HG03064 (cell line): ENCODE measurements at regions not wholly inside any gene's neighbourhood (a gene's known extent, or its start where the extent isn't known, plus 50 kb on each side); places are given as distances from the start of the nearest gene placed in this dataset.
"Not testable (repeated sequence)": the region's sequence is repeated elsewhere in the genome, so short reads cannot be mapped to it uniquely, and the experiment has no call there.

Source experiments
- ATAC-seq: cut with Tn5 transposase; IDR thresholded peaks from one replicate; pipeline ENCODE4 v1.9.1; 2021; ENCODE audit warnings: low read depth; ENCODE audit not compliant: unreplicated experiment

DNA sequence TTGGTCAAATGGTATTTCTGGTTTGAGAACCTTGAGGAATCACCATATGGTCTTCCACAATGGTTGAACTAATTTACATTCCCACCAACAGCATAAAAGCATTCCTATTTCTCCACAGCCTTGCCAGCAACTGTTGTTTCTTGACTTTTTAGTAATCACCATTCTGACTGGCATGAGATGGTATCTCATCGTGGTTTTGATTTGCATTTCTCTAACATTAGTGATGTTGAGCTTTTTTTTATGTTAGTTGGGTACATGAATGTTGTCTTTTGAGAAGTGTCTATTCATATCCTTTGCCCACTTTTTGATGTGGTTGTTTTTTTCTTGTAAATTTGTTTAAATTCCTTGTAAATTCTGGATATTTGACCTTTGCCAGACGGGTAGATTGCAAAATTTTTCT is 679.7 kb downstream of the METTL15 start:
- not testable (repeated sequence) for ATAC-seq

DNA sequence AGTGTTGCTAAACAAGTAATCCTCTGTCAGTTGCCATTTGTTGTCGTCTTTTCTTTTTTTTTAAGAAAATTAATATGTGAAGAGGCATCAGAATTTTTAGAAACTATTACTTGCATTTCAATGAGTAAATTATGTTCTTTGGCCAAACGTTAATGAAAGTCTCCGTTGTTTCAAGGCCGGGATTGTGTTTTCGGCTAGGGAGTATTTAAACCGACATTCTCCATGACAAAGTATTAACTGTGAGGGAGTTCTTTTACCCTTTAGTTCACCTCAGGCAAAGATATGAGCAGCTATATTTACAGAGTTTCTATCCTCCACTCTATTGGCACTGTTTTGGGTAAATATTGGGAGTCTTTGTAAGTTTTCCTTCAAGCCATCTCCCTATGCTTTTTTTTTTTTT is 668.9 kb downstream of the METTL15 start:
- ATAC-seq, result no peak

- ATAC-seq, result no peak
These were observed 665.4 kb downstream of the METTL15 start for GRCh38 chr11:28773606-28774005.

- ATAC-seq, result no peak
These were observed 662.6 kb downstream of the METTL15 start for GRCh38 chr11:28770806-28771205.

- ATAC-seq, result no peak
These were observed 659.4 kb downstream of the METTL15 start for GRCh38 chr11:28767574-28767973.

- ATAC-seq, result no peak
These were observed 655.7 kb downstream of the METTL15 start for GRCh38 chr11:28763876-28764275.

GRCh38 chr11:28763151-28763550 is 655.0 kb downstream of the METTL15 start:
- no peak for ATAC-seq

DNA sequence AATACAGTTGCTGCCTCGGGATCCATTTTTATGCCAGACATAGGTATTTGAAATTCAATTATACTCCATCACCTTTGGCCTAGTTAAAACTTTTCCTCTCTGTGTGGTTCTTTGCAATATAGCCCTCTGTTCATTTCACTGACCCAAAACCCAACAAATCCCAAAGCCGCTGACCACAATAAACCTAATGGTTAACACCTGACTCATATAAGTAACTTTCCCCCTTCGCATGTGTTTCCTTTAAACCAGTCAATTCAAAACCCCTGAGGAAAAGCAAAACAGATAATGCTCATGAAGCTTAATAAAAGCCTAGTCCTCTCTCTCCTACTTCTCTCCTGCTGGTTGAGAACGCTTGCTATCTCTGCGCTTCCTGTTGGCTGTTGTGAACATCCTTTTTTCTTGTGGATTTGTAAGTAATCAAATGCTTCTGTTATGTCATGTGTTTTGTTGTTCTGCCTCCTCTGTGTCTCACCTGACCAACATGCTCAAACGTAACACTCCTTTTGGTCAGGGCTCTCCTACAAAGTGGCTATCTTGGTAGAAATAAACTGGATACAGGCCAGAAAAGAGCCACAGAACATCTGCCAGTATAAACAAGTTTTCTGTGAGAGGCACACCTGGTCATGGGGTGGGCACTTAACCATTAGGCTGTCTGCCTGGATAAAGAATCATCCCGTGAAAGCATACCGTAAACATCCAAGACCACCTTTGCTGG is 652.6 kb downstream of the METTL15 start:
- no peak for ATAC-seq

- no peak for ATAC-seq
These were observed 651.1 kb downstream of the METTL15 start for GRCh38 chr11:28759311-28759710.

- ATAC-seq, result no peak
These were observed 649.7 kb downstream of the METTL15 start for GRCh38 chr11:28757725-28758515.

- ATAC-seq, result no peak
These were observed 648.8 kb downstream of the METTL15 start for GRCh38 chr11:28756977-28757376.

DNA sequence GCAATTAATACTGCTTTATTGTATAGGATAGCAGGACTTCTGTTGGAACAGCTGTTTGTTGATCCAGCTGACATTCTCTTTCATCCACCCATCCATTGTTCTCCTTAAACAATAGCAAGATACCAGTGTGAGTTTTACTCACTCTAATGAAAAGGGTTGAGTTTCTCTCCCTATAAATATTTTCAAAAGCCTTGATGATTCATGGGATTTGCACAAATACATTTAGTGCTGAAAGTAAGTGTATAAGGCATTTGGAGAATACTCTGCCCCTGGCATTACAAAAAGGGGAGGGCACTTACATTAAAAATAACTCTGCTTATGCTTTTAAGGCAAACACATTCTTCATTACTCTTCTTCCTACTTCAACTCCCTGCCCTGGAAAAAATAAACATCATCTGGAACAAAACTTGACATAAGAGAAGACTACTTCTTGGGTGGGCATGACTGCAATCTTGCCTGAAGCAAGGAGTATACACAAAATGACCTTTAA is 634.9 kb downstream of the METTL15 start:
- no peak for ATAC-seq

DNA sequence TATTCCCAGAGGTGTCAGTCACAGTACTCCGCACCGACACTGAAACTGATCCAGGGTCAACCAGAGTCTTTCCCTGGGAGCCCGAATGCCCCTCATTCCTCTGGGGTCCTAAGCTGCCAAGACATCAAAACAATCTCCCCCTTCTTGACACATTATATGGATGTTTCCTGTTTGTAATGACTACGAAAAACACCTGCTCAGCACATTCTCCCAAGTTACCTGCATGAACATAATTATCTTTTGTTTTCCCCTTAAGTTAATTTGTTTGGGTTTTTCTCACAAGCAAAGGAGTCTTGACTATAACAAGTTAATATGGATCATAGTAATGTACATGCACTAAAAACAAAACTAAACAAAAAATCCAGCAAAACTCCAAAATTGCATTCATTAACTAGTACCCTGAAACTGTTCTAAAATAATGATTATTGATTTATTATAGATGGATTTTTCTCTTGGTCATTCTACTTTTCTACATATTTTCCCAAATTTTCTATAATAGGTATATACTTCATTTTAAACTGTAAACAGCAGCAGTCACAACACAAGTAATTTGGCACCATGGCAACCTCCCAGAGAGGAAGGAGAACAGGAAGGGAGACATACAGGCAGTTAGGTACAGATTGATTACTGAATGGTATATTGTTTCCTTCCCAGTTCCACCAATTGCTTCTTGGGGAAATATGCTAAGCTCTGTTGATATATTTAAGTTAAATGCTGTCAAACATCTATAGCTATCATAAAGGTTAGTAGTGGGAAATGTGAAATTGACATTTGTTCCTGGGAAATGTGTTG is 631.5 kb downstream of the METTL15 start:
- ATAC-seq, result no peak

DNA sequence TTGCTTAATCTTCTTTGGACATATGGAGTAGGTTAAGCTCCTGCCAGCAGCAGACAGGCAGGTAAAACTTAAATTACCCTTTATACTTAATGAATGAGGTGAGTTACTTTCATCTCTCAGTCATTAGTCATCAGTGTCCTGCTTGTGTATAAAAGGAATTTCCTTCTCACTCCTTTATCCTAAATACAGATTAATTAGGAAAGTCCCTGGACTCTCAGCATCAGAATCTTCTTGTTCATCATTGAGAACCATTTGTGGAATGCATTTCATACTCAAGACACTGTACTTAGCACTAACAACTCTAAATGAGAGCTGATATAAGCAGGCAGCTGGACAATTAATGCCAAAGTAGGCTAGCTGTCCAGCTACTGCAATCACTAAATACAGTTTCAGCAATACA is 630.4 kb downstream of the METTL15 start:
- ATAC-seq, result no peak

DNA sequence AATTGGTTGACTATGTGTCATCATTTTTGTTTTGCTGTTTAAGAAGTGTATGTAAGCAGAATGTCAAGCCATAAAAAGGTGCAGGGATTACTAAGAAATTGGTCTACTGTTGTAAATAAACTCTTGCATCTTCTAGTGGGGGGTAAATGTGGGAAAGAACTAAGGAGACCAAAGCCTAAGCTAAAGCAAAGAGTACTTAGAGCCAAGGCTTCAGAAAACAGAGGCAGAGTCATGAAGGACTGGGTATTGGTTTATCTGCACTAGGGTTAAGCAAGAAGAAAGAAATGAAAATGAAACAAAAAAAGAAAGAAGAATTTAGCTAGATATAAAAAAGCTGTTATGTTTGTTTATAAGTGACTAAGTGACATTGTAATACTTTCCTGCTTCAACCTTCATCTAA is 628.1 kb downstream of the METTL15 start:
- no peak for ATAC-seq

DNA sequence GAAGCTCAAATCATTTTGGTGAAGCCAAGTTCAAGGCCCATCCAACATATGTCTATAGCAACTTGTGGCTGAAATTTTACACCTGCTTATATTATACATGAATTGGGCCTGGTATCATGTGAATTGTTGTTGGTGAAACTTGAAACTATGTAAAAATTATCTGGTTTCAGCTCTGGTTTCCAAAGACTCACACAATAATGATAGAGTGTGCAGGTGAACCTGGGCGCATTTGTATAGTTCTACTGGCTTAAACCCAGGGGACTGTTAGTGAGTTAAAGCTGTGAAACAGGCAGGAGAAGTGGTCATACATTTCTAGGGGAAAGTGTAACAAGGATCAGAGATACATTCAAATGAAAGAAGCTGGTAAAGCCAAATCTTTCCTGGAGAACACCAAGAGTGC is 627.3 kb downstream of the METTL15 start:
- ATAC-seq, result no peak

DNA sequence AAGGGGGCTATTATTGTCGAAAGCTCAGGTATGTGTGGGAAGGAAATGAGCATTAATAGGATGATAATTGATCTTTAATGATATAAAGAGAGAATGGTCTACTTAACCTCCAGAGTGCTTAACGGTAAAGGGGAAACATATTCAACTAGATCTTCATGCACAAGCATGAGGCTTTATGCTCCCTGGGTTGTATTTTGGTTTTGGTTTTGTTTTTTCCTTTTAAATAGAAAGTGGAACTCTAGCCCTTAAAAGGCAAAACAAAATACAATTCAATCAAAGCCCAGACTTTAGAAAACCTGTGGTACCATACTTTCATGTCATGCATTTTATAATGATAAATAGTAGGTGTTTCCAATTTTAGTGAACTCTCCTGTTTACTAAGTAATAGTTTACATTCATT is 622.7 kb downstream of the METTL15 start:
- no peak for ATAC-seq

- ATAC-seq, result no peak
These were observed 622.1 kb downstream of the METTL15 start for GRCh38 chr11:28730336-28730735.

DNA sequence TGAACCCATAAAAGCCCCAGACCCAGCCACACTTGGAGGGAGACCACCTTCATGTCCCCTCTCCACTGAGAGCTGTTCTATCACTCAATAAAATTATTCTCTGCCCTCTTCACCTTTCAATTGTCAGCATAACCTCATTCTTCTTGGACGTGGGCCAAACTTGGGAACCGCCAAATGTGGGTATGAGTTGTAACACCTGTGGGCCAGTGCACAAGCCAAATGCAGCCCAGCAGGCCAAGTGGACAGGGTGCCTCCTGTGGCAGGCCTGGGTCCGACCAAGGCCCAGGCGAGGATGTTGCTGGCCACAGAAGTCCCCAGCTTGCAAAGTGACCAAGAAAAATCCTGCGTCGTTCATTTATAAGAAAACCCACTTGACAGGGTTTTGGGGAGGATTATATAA is 621.2 kb downstream of the METTL15 start:
- no peak for ATAC-seq

DNA sequence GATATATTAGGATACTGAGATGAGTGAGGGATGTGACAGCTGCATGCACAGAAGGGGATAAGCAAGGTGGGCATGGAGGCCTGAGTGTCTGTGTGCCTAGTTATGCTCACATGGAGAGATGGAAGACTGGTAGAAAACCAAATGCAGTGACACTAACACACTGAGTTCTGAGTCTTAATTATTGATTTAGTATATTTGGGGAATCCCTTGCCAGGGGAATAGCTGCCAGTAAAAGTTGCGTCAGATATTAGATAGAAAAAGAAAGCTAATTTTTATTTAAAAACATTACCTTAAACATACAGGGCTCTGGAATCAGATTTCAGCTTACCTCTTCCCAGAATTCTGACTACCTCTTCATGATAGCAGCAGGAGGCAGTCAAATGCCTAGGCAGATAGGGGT is 620.5 kb downstream of the METTL15 start:
- no peak for ATAC-seq

DNA sequence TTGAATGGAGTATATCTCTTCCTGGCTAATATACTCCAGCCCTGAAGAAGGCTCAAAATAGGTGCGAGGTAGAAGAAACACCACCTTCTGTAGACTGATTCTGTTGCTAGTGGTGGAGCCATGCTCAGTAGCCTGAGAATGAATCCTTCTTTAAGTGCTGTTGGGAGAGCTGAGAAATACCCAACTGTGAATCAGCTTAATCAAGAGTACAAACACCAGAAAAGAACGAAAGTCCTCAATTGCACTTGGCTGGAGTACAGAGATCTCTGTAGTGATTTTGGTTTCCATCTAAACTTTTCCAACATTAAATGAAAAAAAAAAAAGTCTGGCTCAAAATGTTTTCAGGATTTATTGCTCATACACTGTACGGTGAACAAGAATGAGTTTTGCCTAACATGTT is 619.1 kb downstream of the METTL15 start:
- ATAC-seq, result no peak
